SHP77 treated with DMSO at 0.1 percent for 48 hours (cell line): ENCODE measurements at regions not wholly inside any gene's neighbourhood (a gene's known extent, or its start where the extent isn't known, plus 50 kb on each side); places are given as distances from the start of the nearest gene placed in this dataset.
A peak's percentile ranks its signal among the peaks of the same experiment; 100 is the strongest.
"Not testable (repeated sequence)": the region's sequence is repeated elsewhere in the genome, so short reads cannot be mapped to it uniquely, and the experiment has no call there.

Source experiments
- DNase-seq: peaks from one replicate; lab custom pipeline; 2025; lab: John Stamatoyannopoulos, UW

GRCh38 chr17:53765609-53766008 is 57.1 kb upstream of the KIF2B start:
- no peak for DNase-seq

GRCh38 chr17:53765129-53765528 is 57.6 kb upstream of the KIF2B start:
- DNase-seq = no peak

- DNase-seq = no peak
Observed at GRCh38 chr17:53757559-53757958, 65.2 kb upstream of the KIF2B start.

GRCh38 chr17:53757116-53757515 is 65.6 kb upstream of the KIF2B start:
- DNase-seq = not testable (repeated sequence)

GRCh38 chr17:53749178-53749577 is 73.5 kb upstream of the KIF2B start:
- DNase-seq = no peak

GRCh38 chr17:53748159-53748820 is 74.4 kb upstream of the KIF2B start:
- not testable (repeated sequence) for DNase-seq

- DNase-seq = no peak
Observed at GRCh38 chr17:53740312-53740711, 82.4 kb upstream of the KIF2B start.

GRCh38 chr17:53736516-53737240 is 86.0 kb upstream of the KIF2B start:
- DNase-seq = no peak

GRCh38 chr17:53724726-53725125 is 98.0 kb upstream of the KIF2B start:
- no peak for DNase-seq

GRCh38 chr17:53722407-53722806 is 100.3 kb upstream of the KIF2B start:
- DNase-seq = no peak

GRCh38 chr17:53721101-53721500 is 101.6 kb upstream of the KIF2B start:
- no peak for DNase-seq

- DNase-seq = no peak
Observed at GRCh38 chr17:53719229-53719628, 103.5 kb upstream of the KIF2B start.

GRCh38 chr17:53707566-53707965 is 115.2 kb upstream of the KIF2B start:
- DNase-seq = no peak

GRCh38 chr17:53696286-53696685 is 126.4 kb upstream of the KIF2B start:
- DNase-seq = no peak

- peak; percentile 20 for DNase-seq
Observed at GRCh38 chr17:53687324-53687723, 135.4 kb upstream of the KIF2B start.

- DNase-seq = no peak
Observed at GRCh38 chr17:53680745-53681144, 142.0 kb upstream of the KIF2B start.

GRCh38 chr17:53668854-53669253 is 153.9 kb upstream of the KIF2B start:
- DNase-seq = no peak

- no peak for DNase-seq
Observed at GRCh38 chr17:53662608-53663007, 160.1 kb upstream of the KIF2B start.

- DNase-seq = no peak
Observed at GRCh38 chr17:53659181-53659580, 163.5 kb upstream of the KIF2B start.

GRCh38 chr17:53655591-53655990 is 167.1 kb upstream of the KIF2B start:
- DNase-seq = no peak

GRCh38 chr17:53649201-53649600 is 173.5 kb upstream of the KIF2B start:
- DNase-seq = no peak

GRCh38 chr17:53646835-53647234 is 175.9 kb upstream of the KIF2B start:
- DNase-seq = no peak

GRCh38 chr17:53640808-53641207 is 181.9 kb upstream of the KIF2B start:
- DNase-seq = no peak

GRCh38 chr17:53635444-53635843 is 187.3 kb upstream of the KIF2B start:
- no peak for DNase-seq
